ENCODE measurements at regions not wholly inside any gene's neighbourhood (a gene's known extent, or its start where the extent isn't known, plus 50 kb on each side); places are given as distances from the start of the nearest gene placed in this dataset.

DNA sequence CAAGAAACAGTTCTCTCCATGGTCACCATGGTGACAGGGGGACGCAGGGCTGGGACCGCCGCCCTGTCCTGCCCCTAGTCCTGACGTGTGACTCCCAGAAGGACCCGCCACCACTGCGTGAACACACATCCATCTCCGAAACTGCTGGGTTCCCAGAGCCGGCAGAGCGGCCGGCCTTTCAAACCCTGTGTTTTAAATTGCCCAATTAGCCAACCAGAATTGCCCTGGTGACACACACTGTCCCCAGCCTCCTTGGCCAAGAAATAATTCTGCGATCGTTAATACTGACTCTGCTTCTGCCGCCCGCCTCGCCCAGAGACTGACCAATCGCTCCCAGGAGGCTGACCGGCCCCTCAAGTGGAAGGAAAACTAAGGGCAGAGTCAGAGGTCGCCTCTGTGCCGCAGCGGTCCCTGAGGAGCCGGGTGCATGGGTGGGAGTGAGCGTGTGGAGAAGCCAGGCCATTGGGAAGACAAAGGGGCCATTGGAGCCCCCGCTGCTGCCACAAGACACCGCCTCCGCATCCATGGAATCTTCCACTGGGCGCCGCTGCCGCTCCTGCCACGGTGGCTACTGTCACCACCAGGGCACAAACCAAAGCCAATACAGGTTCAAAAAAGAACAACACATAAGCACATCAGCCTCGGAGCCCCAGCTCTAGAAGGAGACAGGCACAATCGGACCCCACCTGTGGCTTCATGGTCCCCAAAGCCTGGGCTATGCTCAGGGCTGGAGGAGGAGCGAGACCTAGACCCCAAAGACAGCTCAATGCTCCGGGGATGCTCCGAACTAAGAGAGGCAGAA is 273.2 kb downstream of the NPHP4 start:
- in situ Hi-C loops (cut with MboI) (no loop called here), intact Hi-C loops (cut with micrococcal nuclease; ENCODE audit: unreplicated experiment) (no loop called here)
- Histone ChIP-seq H3K4me2 (ENCODE audit: control insufficient read depth, insufficient read depth) (no peak overlapping the region), H3K36me3 (ENCODE audit: control insufficient read depth in 2 of 2, insufficient read depth in 2 of 2, low read length in 1 of 2) (no peaks in the 10 kb centered on the region), H3K27me3 (replicated peaks in 1 of 2; ENCODE audit: control insufficient read depth in 2 of 2, insufficient read depth in 2 of 2, low read length in 1 of 2) (no peaks in the 10 kb centered on the region), H4K20me1 (ENCODE audit: control insufficient read depth, insufficient read depth) (no peaks in the 10 kb centered on the region), H3K4me3 (no peak overlapping the region), H3K4me1 (ENCODE audit: control insufficient read depth, insufficient read depth, low read length) (no peaks in the 10 kb centered on the region), H3K9me3 (replicated peaks; ENCODE audit: control insufficient read depth, insufficient read depth, low read length) (no peaks in the 10 kb centered on the region; the same call in 2 of the 3 replicates), H3K27ac (ENCODE audit: control insufficient read depth, insufficient read depth) (no peak overlapping the region), H2AFZ (ENCODE audit: control insufficient read depth, low read depth, low read length) (no peak overlapping the region), H3K79me2 (ENCODE audit: control insufficient read depth, insufficient read depth, low read length) (no peaks in the 10 kb centered on the region), H3K9ac (ENCODE audit: control insufficient read depth, insufficient read depth, low read length) (no peak overlapping the region)
- DNase-seq (ENCODE audit: low read depth, low spot score) = no peak
- 36% methylated on average over 34 of the region's 34 CpGs for WGBS (ENCODE audit: insufficient coverage, insufficient replicate concordance, low lambda C conversion rate, missing lambda C conversion rate)
- POLR2A ChIA-PET = no interaction called here
- SMC1A ChIA-PET (ENCODE audit: uncharacterized antibody, unreplicated experiment) = no interaction called here
- FAIRE-seq = no peak
- no peak for ATAC-seq
- BruUV-seq (replicated peaks) = no TSS peak
- RAD21 ChIA-PET (ENCODE audit: unreplicated experiment) = no interaction called here
- CTCF ChIA-PET = no interaction called here
- TF ChIP-seq ZBTB11 (CRISPR knock-in tag; IDR thresholded peaks at IDR 0.05) (no peak), JUNB (IDR thresholded peaks at IDR 0.05) (no peak), POU2F2 (IDR thresholded peaks at IDR 0.05; ENCODE audit: borderline replicate concordance, low read depth, low read length) (no peak), CREM (IDR thresholded peaks at IDR 0.05; ENCODE audit: low read depth) (no peak), TBL1XR1 (IDR thresholded peaks at IDR 0.05; ENCODE audit: low read depth, low read length) (no peak), KAT2A (conservative IDR thresholded peaks at IDR 0.05; ENCODE audit: control insufficient read depth, low read depth, low read length) (no peak), TCF12 (IDR thresholded peaks at IDR 0.05; ENCODE audit: low read depth, low read length) (no peak), PAX8 (IDR thresholded peaks at IDR 0.05) (no peak), GABPA (IDR thresholded peaks at IDR 0.05; ENCODE audit: low read depth) (no peak), ZNF207 (IDR thresholded peaks at IDR 0.05; ENCODE audit: borderline replicate concordance) (no peak), STAT3 (IDR thresholded peaks at IDR 0.05; ENCODE audit: low read depth, low read length) (no peak), SMAD5 (IDR thresholded peaks at IDR 0.05; ENCODE audit: low read depth) (no peak)
- TF ChIP-seq, protein P1, sequence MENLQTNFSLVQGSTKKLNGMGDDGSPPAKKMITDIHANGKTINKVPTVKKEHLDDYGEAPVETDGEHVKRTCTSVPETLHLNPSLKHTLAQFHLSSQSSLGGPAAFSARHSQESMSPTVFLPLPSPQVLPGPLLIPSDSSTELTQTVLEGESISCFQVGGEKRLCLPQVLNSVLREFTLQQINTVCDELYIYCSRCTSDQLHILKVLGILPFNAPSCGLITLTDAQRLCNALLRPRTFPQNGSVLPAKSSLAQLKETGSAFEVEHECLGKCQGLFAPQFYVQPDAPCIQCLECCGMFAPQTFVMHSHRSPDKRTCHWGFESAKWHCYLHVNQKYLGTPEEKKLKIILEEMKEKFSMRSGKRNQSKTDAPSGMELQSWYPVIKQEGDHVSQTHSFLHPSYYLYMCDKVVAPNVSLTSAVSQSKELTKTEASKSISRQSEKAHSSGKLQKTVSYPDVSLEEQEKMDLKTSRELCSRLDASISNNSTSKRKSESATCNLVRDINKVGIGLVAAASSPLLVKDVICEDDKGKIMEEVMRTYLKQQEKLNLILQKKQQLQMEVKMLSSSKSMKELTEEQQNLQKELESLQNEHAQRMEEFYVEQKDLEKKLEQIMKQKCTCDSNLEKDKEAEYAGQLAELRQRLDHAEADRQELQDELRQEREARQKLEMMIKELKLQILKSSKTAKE (IDR thresholded peaks at IDR 0.05; ENCODE audit: low read depth, poor library complexity, severe bottlenecking) = no peak
